Natural killer cell (primary cell): ENCODE measurements at regions not wholly inside any gene's neighbourhood (a gene's known extent, or its start where the extent isn't known, plus 50 kb on each side); places are given as distances from the start of the nearest gene placed in this dataset.

Experiments used
- ATAC-seq, 3 donors: fragments of 150-1000 bp in 2 of 3; fragments of 200-7000 bp in 1 of 3; cut with Tn5 transposase; 1 replicate in 1 of 3; 2 replicates in 2 of 3; pipeline ENCODE4 v1.10.0; 2021; ENCODE audit warnings: mild to moderate bottlenecking in 2 of 3, moderate library complexity in 2 of 3
- DNase-seq, 2 donors: peaks; one replicate each; pipeline versions ENCODE4 v3.0.0 to v3.0.0-alpha.2; 2013 to 2021; ENCODE audit warnings: mixed read lengths in 1 of 2
- H3K27ac ChIP-seq: one replicate; pipeline ENCODE4 v1.5.1; 2013; ENCODE audit warnings: mild to moderate bottlenecking, low read length
- H3K27me3 ChIP-seq: one replicate; pipeline ENCODE4 v1.6.1; 2013; ENCODE audit warnings: low read length; ENCODE audit not compliant: control insufficient read depth, insufficient read depth
- H3K36me3 ChIP-seq: one replicate; pipeline ENCODE4 v1.6.1; 2013; ENCODE audit warnings: low read length; ENCODE audit not compliant: control insufficient read depth, insufficient read depth
- H3K4me1 ChIP-seq: one replicate; pipeline ENCODE4 v1.6.1; 2013; ENCODE audit warnings: low read length; ENCODE audit not compliant: control insufficient read depth, insufficient read depth
- H3K4me3 ChIP-seq: one replicate; pipeline ENCODE4 v1.5.1; 2013; ENCODE audit warnings: low read length
- H3K9me3 ChIP-seq: one replicate; pipeline ENCODE4 v1.6.1; 2013; ENCODE audit warnings: low read length; ENCODE audit not compliant: control insufficient read depth, insufficient read depth
- H3K27ac Mint-ChIP-seq, 2 donors: one replicate each; pipeline ENCODE4 v1.8.0; 2022; ENCODE audit warnings: mild to moderate bottlenecking in 2 of 2, mixed read lengths in 2 of 2, moderate library complexity in 1 of 2
- H3K27me3 Mint-ChIP-seq, 2 donors: one replicate each; pipeline ENCODE4 v1.8.0; 2022; ENCODE audit warnings: low read depth in 2 of 2, mixed read lengths in 2 of 2
- H3K36me3 Mint-ChIP-seq: one replicate; pipeline ENCODE4 v1.8.0; 2022; ENCODE audit warnings: mixed read lengths
- H3K4me1 Mint-ChIP-seq, 2 donors: one replicate each; pipeline ENCODE4 v1.8.0; 2022; ENCODE audit warnings: mixed read lengths in 2 of 2
- H3K4me3 Mint-ChIP-seq: one replicate; pipeline ENCODE4 v1.8.0; 2022; ENCODE audit warnings: mild to moderate bottlenecking, moderate library complexity, mixed read lengths
- H3K9me3 Mint-ChIP-seq, 2 donors: one replicate each; pipeline ENCODE4 v1.8.0; 2022; ENCODE audit warnings: mixed read lengths in 2 of 2
- WGBS: methylation state at CpG from one replicate; pipeline ENCODE4 v1.1.7; 2013; ENCODE audit warnings: missing lambda C conversion rate; ENCODE audit not compliant: insufficient coverage; 5-methylcytosine and 5-hydroxymethylcytosine counted together
- intact Hi-C: fragments of 100-400 bp; cut with micrococcal nuclease; formaldehyde crosslinking; loops from one replicate; pipeline ENCODE4 v1.14.2; 2022
- TF ChIP-seq, protein P1 (sequence below): fragments of 200-600 bp; IDR thresholded peaks from one replicate; pipeline ENCODE4 v1.8.0; 2022; ENCODE audit warnings: antibody characterized with exemption

GRCh38 chr6:139825935-139826374 lies 451.5 kb upstream of the CITED2 start:
- Histone ChIP-seq H3K4me1 (no peaks in the 10 kb centered on the region), H3K27ac (no peak overlapping the region), H3K27me3 (no peaks in the 10 kb centered on the region), H3K4me3 (no peak overlapping the region), H3K9me3 (no peaks in the 10 kb centered on the region), H3K36me3 (no peaks in the 10 kb centered on the region)
- H3K27ac Mint-ChIP-seq, result no peak overlapping the region
- 95% methylated on average over 5 of the region's 5 CpGs for WGBS
- H3K27me3 Mint-ChIP-seq, result peaks cover 1 to 11% of the 10 kb centered on the region in 2 donors
- DNase-seq, result no peak
- TF ChIP-seq, protein P1, sequence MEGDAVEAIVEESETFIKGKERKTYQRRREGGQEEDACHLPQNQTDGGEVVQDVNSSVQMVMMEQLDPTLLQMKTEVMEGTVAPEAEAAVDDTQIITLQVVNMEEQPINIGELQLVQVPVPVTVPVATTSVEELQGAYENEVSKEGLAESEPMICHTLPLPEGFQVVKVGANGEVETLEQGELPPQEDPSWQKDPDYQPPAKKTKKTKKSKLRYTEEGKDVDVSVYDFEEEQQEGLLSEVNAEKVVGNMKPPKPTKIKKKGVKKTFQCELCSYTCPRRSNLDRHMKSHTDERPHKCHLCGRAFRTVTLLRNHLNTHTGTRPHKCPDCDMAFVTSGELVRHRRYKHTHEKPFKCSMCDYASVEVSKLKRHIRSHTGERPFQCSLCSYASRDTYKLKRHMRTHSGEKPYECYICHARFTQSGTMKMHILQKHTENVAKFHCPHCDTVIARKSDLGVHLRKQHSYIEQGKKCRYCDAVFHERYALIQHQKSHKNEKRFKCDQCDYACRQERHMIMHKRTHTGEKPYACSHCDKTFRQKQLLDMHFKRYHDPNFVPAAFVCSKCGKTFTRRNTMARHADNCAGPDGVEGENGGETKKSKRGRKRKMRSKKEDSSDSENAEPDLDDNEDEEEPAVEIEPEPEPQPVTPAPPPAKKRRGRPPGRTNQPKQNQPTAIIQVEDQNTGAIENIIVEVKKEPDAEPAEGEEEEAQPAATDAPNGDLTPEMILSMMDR, result no peak
- no peak for ATAC-seq
- no peaks in the 10 kb centered on the region for H3K4me1 Mint-ChIP-seq
- no peaks in the 10 kb centered on the region for H3K36me3 Mint-ChIP-seq
- H3K4me3 Mint-ChIP-seq, result no peak overlapping the region
- no peaks in the 10 kb centered on the region for H3K9me3 Mint-ChIP-seq
- intact Hi-C loops, result no loop called here

DNA sequence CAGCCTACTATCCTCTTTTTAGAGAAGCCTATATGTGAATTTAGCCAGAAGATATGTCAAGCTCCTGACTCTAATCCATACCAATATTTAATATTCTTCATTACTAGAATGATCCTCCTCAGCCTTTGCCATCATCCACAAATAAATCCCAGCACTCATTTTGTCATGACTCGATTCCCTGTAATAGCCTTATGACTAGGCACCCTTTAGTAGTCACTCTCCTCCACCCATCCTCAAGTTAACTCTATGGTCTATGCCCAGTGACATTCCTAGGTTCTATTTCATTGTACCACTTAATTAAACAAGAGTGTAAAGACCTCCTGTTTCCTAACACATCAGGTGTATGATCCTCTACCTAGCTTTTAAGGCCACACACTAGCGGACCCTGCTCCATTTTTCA lies 450.4 kb upstream of the CITED2 start:
- no peak overlapping the region for H3K27ac Mint-ChIP-seq
- H3K4me1 Mint-ChIP-seq, result no peaks in the 10 kb centered on the region
- DNase-seq (no peak), ATAC-seq (no peak)
- intact Hi-C loops, result no loop called here
- no peaks in the 10 kb centered on the region for H3K36me3 Mint-ChIP-seq
- no peak overlapping the region for H3K4me3 Mint-ChIP-seq
- no peaks in the 10 kb centered on the region for H3K27me3 ChIP-seq
- no peak overlapping the region for H3K4me3 ChIP-seq
- WGBS, result 88% methylated on average over 2 of the region's 2 CpGs
- peaks cover 4 to 7% of the 10 kb centered on the region in 2 donors for H3K27me3 Mint-ChIP-seq
- no peaks in the 10 kb centered on the region for H3K9me3 Mint-ChIP-seq
- no peaks in the 10 kb centered on the region for H3K36me3 ChIP-seq
- H3K9me3 ChIP-seq, result no peaks in the 10 kb centered on the region
- H3K27ac ChIP-seq, result no peak overlapping the region
- TF ChIP-seq, protein P1, result no peak
- H3K4me1 ChIP-seq, result no peaks in the 10 kb centered on the region

- Mint-ChIP-seq H3K4me3 (no peak overlapping the region), H3K9me3 (no peaks in the 10 kb centered on the region), H3K27ac (no peak overlapping the region), H3K27me3 (peaks cover 4 to 7% of the 10 kb centered on the region in 2 donors), H3K36me3 (no peaks in the 10 kb centered on the region), H3K4me1 (no peaks in the 10 kb centered on the region)
- WGBS, result 79% methylated on average over 1 of the region's 1 CpG
- DNase-seq (no peak), ATAC-seq (no peak)
- H3K36me3 ChIP-seq, result no peaks in the 10 kb centered on the region
- H3K27ac ChIP-seq, result no peak overlapping the region
- H3K4me1 ChIP-seq, result no peaks in the 10 kb centered on the region
- TF ChIP-seq, protein P1, result no peak
- no peaks in the 10 kb centered on the region for H3K9me3 ChIP-seq
- H3K27me3 ChIP-seq, result no peaks in the 10 kb centered on the region
- H3K4me3 ChIP-seq, result no peak overlapping the region
- intact Hi-C loops, result no loop called here
Observed at GRCh38 chr6:139823808-139824126, 449.3 kb upstream of the CITED2 start.

GRCh38 chr6:139823099-139823807 lies 448.8 kb upstream of the CITED2 start:
- H3K27ac Mint-ChIP-seq, result no peak overlapping the region

More at GRCh38 chr6:139823099-139823807, 448.8 kb upstream of the CITED2 start:
- H3K4me1 ChIP-seq, result no peaks in the 10 kb centered on the region
- no peak overlapping the region for H3K4me3 Mint-ChIP-seq
- H3K36me3 Mint-ChIP-seq, result no peaks in the 10 kb centered on the region
- H3K27me3 Mint-ChIP-seq, result peaks cover 4 to 7% of the 10 kb centered on the region in 2 donors
- no peaks in the 10 kb centered on the region for H3K9me3 Mint-ChIP-seq
- TF ChIP-seq, protein P1, result no peak
- DNase-seq, result no peak
- WGBS, result 97% methylated on average over 4 of the region's 5 CpGs
- no peak for ATAC-seq
- H3K27ac ChIP-seq, result no peak overlapping the region
- H3K4me3 ChIP-seq, result no peak overlapping the region
- H3K9me3 ChIP-seq, result no peaks in the 10 kb centered on the region
- intact Hi-C loops, result no loop called here
- no peaks in the 10 kb centered on the region for H3K27me3 ChIP-seq
- no peaks in the 10 kb centered on the region for H3K36me3 ChIP-seq
- no peaks in the 10 kb centered on the region for H3K4me1 Mint-ChIP-seq
